Stimulated activated naive CD4-positive, alpha-beta T cell (primary cell): ENCODE measurements at regions not wholly inside any gene's neighbourhood (a gene's known extent, or its start where the extent isn't known, plus 50 kb on each side); places are given as distances from the start of the nearest gene placed in this dataset.
"Not testable (repeated sequence)": the region's sequence is repeated elsewhere in the genome, so short reads cannot be mapped to it uniquely, and the experiment has no call there.

Source experiments
- DNase-seq, 6 experiments: peaks; one replicate each; lab custom pipeline; 2025; lab: John Stamatoyannopoulos, UW

DNA sequence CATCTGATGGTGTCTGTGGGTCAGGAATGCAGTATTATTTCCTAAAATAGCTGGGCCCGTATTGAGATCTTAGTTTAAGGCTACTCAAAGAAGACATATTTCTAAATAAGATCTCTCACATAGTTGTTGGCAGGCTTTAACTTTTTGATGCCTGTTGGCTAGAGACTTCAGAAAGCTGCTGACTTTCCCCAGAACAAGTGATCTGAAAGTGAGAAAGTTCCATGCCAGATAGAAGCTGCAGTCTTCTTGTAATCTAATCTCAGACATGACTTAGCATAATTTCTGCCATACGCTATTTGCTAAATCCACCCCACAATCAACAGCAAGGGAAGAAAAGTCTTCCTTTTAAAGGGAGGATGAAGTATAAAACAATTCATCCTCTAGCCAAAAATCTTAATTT is 867.1 kb downstream of the IGSF11 start:
- DNase-seq = no peak

DNA sequence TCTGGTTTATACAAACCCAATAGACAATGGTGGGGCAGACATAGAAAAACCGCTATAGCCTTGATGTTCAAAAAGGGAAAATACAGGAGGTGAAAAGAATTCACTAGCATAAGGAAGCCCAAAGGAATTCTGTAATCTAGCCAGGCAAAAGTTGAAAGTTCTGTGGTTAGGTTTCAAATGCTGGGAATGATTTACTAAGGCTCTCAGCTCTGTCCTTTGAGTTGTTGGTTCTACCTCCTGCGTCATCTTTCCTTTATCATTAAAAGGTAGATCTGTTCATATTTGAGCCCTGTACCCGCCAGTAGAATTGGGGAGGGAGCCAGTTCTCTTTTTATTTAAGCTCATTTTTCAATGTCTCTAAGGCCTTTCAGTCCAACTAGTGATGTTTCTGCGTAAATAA is 866.5 kb downstream of the IGSF11 start:
- no peak for DNase-seq

GRCh38 chr3:118171236-118171852 is 863.3 kb downstream of the IGSF11 start:
- no peak for DNase-seq

DNA sequence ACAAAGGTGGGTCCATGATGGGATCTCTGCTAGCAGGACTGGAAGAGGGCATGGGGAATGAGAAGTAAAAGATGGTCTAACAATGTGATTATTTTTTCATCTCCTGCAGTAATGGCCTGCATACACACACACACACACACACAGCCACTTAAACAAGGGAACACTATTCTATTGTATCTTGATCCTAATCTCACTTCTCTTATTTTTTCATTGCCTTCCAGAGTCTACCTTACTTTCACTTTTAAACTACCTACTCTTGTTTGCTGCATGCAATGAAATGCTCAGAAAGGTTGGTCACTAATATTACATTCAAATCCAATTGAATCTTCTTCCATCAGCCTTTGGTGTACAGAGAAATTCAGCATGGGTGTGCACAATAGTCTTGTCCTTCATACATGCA is 853.8 kb downstream of the IGSF11 start:
- no peak for DNase-seq

DNA sequence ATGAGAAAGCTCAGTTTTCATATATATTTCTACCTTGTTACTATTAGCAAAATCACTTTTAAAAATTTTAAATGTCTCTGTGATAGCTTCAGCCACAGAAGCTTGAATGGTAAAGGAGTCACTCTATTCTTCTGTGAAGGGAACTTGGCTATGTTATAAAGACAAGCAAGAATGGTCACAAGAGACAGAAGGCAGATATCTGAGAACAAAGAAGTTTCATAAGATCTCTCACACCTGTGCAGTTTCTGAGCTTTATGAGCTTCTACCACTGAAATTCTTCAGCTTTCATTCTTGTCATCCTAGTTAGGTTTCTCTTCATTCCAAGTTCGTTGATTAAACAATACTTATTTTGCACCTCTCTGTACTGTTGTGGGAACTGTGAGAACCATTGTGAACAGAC is 853.4 kb downstream of the IGSF11 start:
- DNase-seq = no peak

- DNase-seq = no peak
These were observed 848.6 kb downstream of the IGSF11 start for GRCh38 chr3:118186051-118186450.

- DNase-seq = no peak
These were observed 847.4 kb downstream of the IGSF11 start for GRCh38 chr3:118187221-118187620.

- no peak for DNase-seq
These were observed 838.5 kb downstream of the IGSF11 start for GRCh38 chr3:118196183-118196582.

DNA sequence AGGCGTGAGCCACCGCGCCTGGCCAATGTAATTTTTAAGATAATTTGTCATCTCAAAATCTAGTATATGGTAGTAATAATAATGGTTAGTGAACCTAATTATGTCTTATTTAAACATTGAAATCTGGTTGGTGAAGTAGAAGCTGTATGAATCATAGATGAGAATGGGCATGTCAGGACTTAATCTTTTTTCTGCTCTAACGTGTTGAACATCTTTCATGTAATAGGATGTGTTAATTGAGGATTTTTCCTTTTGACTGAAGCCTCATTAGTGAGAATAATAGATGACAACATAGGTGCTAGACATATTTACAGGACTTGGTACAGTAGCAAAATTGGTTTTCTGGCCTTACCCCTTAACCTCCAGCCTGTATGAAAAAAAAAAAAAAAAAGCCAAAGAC is 835.6 kb downstream of the IGSF11 start:
- DNase-seq = no peak

- DNase-seq = no peak
These were observed 830.5 kb downstream of the IGSF11 start for GRCh38 chr3:118204052-118204656.

- DNase-seq = no peak
These were observed 827.4 kb downstream of the IGSF11 start for GRCh38 chr3:118207271-118207670.

GRCh38 chr3:118208642-118209041 is 826.0 kb downstream of the IGSF11 start:
- DNase-seq = no peak

GRCh38 chr3:118213892-118214291 is 820.8 kb downstream of the IGSF11 start:
- no peak for DNase-seq

DNA sequence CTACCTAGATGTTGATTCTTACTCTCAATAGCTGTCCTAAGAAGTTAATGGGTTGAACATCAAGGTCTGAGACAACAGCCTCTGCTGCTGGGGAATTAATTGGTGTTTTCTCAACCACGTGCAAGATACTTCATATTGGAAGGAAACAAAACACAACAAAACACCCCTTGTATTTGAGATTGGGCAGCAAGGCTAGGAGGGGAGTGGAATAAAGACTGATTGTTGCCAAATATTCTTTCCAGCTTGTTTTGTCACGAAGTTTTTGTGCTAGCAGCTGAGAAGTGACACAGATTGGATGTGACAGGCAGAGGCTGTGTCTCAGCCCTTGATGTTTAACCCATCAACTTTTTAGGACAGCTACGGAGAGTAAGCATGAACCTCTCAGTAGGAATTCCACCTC is 808.4 kb downstream of the IGSF11 start:
- no peak for DNase-seq

DNA sequence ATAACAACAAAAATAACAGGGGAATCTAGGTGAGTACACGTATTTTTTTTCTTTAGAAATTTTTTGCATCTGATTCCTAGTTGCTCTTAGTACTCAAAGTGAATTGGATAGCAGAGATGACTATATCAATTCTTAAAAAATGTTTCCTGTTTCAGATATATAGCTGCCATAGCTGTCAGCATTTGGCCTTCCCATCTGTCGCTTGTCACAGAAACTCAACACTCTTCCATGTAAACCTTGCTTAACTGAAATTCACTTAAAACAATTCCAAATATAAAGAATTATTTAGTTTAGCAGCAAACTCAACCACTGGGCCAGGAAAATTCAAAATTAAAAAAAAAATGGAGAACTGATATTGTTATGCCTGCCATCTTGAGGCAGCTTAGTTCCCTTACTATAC is 807.5 kb downstream of the IGSF11 start:
- no peak for DNase-seq

DNA sequence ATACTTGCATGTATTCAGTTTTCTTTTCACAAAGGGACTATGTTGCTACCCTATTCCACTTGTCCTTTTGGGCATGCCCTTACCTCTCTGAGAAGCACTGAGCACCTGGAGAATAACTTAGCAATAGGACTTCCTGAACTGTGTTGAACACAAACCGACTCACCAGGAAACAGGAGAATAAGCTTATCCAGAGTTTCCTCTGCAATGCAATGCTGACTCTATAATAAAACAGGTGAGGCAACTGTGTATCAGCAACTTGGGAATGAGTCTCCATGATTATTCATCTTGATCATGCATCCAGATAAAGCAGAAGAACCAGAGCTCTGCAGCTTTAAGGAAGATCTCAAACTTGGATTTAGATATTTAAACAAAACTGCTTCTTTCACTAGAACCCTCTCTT is 806.5 kb downstream of the IGSF11 start:
- DNase-seq = no peak

- no peak for DNase-seq
These were observed 805.5 kb downstream of the IGSF11 start for GRCh38 chr3:118229196-118229595.

DNA sequence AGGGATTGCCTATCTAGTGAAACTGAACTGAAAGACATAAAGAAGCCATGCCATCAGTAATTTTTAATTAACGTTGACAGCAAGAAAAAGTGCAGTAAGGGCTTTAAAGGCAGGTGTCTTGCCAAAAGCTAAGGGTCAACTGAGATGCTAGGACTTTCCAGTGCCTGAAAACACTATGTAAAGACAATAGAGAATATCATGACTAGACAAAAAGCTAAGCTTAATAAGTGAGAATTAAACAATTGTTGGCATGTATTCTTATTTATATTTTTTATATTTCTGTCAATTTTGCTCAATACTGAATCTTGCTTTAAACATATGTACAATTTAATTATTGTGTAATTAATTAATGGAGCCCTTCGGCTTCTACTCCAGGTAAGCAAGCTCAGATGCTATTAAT is 803.1 kb downstream of the IGSF11 start:
- no peak for DNase-seq

- DNase-seq = no peak
These were observed 795.4 kb downstream of the IGSF11 start for GRCh38 chr3:118239253-118239652.

- no peak for DNase-seq
These were observed 789.9 kb downstream of the IGSF11 start for GRCh38 chr3:118244761-118245160.

DNA sequence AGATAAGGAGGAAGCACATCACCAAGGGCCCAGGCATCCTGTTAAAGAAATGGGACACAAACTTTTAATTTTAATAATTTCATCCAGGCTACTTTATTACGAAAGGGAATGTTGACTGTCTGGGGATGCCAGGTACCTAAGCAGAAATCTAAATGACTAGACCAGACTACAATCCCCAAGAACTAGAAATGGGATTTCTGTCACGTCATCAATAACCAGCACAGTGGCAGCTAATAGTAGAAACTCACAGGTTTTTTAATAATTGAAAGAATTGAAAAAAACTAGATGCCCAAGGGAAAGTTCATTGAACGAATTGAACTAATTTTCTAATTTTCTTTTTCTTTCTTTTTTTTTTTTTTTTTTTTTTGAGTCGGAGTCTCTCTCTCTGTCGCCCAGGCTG is 789.3 kb downstream of the IGSF11 start:
- no peak for DNase-seq

DNA sequence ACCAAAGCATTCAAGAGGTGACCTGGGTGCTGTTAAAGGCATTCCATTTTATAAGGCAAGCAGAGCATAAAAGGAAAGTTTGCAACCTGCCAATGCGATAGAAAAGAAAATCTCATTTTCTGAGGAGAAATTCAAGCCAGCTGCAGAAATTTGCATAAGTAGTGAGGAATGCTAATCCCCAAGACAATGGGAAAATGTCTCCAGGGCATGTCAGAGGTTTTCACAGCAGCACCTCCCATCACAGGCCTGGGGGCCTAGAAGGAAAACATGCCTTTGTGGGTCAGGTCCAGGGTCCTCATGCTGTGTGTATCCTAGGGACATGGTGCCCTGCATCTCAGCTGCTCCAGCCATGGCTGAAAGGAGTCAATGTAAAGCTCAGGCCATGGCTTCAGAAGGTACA is 775.8 kb downstream of the IGSF11 start:
- DNase-seq = not testable (repeated sequence)

- DNase-seq = no peak
These were observed 771.7 kb downstream of the IGSF11 start for GRCh38 chr3:118262800-118263402.

DNA sequence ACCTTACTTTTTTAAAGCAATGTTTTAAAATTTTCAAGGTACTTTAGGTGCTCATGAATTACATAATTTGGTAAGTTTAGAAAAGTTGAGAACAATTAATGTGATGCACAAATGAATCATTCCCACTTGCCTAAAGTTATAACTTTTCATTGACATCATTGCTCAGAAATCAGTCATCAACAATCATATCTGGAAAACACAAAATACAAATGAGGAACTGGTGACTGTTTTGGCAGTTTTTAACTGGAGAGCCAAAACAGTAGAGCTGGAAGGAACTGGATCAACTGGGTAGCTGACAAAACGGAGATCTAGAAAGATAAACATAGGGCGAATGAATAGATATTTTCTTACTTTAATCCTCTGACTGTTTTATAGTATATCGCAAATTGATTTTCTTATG is 767.1 kb downstream of the IGSF11 start:
- no peak for DNase-seq
